KOPT-K1 (cell line): ENCODE measurements at regions not wholly inside any gene's neighbourhood (a gene's known extent, or its start where the extent isn't known, plus 50 kb on each side); places are given as distances from the start of the nearest gene placed in this dataset.
"Not testable (repeated sequence)": the region's sequence is repeated elsewhere in the genome, so short reads cannot be mapped to it uniquely, and the experiment has no call there.

Experiments
- H3K27ac ChIP-seq: fragments of 200-600 bp; sonication (generic); 2 replicates; pipeline ENCODE4 v1.5.1; 2016; ENCODE audit warnings: antibody characterized with exemption, mild to moderate bottlenecking, low read depth, low read length; ENCODE audit not compliant: poor library complexity, severe bottlenecking
- H3K36me3 ChIP-seq: fragments of 200-600 bp; sonication (generic); 2 replicates; pipeline ENCODE4 v1.5.1; 2017; ENCODE audit warnings: antibody characterized with exemption, mild to moderate bottlenecking, low read length, moderate library complexity; ENCODE audit not compliant: insufficient read depth
- H3K9me3 ChIP-seq: fragments of 200-600 bp; sonication (generic); 2 replicates; pipeline ENCODE4 v1.5.1; 2017; ENCODE audit warnings: antibody characterized with exemption, low read length, mild to moderate bottlenecking; ENCODE audit not compliant: insufficient read depth, poor library complexity, severe bottlenecking

DNA sequence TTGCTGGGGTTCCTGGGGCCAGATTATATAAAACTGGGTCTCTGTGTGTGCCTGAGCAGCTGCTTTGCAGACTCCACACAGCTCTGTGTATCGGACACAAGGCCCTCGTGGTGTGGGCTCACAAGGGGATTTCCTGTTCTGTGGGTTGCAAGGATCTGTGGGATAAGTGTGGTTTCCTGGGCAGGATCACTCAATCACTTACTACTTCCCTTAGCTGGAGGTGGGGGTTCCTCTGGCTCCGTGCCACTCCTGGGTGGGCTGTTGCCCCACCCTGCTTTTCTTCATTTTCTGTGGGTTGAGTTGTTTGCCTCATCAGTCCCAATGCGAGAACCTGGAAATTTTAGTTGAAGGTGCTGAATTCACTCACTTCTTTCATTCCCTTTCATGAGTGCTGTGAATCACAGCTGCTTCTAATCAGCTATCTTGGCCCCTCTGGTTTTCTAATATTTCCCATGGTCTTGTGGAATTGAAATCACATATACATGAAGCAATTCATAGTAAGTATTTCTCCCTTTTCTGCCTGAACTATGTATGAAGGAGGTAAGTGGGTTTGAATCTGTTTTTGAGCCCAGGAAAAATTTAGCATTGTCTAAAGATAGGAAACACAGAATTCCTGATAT is 196.3 kb downstream of the DCDC2C start:
- Histone ChIP-seq H3K36me3 (no peaks in the 10 kb centered on the region), H3K9me3 (peaks cover 4% of the 10 kb centered on the region), H3K27ac (no peak overlapping the region)

DNA sequence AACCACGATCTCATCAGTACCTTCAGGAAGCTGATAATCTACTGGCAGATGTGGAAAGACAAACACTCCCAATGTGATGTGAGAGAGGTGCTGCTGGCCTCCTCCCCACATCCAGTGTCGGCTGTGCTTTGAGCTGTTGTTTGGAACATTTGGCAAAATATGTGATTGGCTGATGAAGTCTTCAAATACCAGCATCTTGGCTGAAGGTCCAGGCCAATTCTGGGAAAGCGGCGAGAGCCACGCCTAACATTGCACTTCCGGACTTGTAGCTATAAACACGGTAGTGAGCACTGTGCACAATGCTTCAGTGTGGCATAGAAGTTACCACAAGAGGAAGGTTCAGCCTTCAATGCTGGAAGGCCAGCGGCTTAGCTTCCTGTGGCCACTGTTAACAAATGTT is 198.8 kb downstream of the DCDC2C start:
- peaks cover 4% of the 10 kb centered on the region for H3K9me3 ChIP-seq
- H3K36me3 ChIP-seq: no peaks in the 10 kb centered on the region
- H3K27ac ChIP-seq: no peak overlapping the region

DNA sequence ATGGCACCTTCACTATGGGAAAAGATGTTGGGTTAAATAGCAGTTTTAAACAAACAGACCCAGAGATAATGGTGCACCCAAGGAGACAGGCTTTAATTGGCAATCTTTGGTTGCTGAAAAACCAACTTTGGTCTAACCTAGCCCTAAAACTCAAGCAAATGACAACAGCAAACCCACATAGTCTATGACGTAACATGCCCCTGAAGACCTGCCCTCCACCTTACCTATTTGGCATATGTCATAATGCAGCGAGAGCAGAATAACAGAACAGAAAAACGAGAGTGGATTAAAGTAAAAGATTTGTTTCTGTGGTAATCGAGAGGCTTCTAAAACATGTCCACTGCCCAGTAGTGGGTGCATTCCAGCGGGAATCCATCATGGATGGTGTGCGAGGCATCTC is 200.7 kb downstream of the DCDC2C start:
- no peaks in the 10 kb centered on the region for H3K36me3 ChIP-seq
- peaks cover 15% of the 10 kb centered on the region for H3K9me3 ChIP-seq
- H3K27ac ChIP-seq: no peak overlapping the region

DNA sequence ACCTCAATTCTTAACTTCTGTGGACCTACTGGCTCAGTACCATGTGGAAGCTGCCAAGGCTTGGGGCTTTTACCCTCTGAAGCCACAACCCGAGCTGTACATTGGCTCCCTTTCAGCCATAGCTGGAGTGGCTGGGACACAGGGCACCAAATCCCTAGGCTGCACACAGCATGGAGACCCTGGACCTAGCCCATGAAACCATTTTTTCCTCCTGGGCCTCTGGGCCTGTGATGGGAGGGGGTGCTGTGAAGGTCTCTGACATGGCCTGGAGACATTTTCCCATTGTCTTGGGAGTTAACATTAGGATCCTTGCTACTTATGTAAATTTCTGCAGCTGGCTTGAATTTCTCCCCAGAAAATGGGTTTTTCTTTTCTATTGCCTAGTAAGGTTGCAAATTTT is 205.1 kb downstream of the DCDC2C start:
- not testable (repeated sequence) for H3K27ac ChIP-seq, H3K36me3 ChIP-seq
- peaks cover 26% of the 10 kb centered on the region for H3K9me3 ChIP-seq

DNA sequence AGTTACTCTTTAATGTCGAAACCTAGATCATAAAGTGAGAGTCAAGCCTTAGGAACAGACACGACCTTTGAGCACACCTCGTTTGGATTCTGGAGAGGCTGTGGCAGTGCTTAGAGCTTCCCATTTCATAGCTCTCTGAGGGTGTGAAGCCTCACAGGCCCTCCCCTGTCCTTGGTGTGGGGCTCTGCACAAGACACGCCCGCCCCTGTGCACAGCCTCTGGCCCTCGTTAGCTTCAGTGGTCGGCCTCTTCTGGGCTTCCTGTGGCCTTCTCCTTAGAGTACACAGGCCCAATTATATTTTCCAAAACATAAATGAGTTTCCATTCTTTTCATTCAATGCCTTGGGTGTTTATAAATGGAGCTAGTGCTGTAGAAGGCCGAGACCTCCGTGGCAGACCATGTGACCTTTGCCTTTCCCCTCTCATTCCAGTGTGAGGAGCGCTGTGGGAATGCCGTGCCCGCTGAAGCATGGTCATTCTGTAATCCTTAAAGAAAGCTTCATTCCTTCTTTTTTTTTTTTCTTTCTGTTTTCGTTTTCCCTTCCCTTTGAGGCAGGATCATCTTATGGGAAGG is 208.6 kb downstream of the DCDC2C start:
- H3K27ac ChIP-seq: no peak overlapping the region
- H3K9me3 ChIP-seq: peaks cover 26% of the 10 kb centered on the region
- no peaks in the 10 kb centered on the region for H3K36me3 ChIP-seq

DNA sequence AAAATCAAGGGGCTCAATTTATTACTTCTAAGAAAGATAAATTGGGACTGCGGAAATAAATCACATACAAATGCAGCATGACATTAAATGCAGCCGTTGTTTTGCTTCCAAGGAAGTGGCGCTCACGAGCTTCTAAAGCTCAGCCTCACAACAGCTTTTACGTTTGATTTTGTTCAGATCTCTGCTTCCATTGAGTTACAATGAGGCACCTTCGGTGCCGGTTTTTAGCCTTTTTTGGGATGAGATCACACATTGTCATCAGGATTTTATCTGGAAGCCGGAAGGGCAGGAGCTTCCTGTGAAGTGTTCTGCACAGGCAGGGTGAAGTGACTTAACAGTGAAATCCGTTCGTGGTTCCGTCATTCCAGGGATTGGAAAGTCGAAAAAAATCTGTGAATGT is 209.8 kb downstream of the DCDC2C start:
- no peaks in the 10 kb centered on the region for H3K36me3 ChIP-seq
- H3K27ac ChIP-seq: no peak overlapping the region
- H3K9me3 ChIP-seq: peaks cover 20% of the 10 kb centered on the region

DNA sequence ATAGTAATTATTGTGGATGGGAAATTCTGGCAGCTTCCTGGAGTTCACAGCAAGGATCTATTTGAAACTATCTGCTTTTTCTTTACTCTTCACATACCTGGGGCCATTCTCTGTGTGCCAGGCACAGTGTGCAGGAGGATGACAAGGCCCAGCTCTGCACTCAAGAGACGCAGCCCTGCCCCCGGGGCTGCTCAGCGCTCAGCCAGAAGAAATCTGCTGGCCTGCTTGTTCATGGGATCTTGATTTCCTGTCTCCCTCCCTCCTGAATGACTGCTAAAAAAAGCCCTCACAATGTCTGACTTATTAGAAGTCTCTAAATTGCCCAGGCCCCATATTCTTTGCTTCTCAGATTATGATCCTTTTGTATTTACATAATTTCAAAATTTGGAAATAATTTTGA is 210.9 kb downstream of the DCDC2C start:
- Histone ChIP-seq H3K36me3 (no peaks in the 10 kb centered on the region), H3K9me3 (peaks cover 9% of the 10 kb centered on the region), H3K27ac (no peak overlapping the region)

DNA sequence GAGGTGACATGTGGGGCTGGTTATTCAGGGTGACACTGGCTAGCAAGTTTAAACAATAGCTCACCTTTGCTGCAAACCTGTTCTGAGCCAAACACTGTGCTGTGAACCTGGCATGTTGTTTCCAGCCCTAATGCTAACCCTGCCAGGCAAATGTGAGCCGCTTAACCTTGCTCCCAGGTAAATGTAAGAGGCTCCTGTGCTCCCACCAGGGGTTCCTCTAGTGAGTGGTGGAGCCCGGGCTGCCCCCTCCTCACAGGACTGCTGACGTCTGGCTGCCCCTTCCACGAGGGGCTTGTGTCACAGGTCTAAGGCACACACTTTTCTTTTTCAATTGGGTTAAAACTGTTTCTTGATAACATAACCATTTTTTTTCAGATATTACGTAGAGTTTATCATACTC is 223.7 kb downstream of the DCDC2C start:
- no peak overlapping the region for H3K27ac ChIP-seq
- H3K36me3 ChIP-seq: no peaks in the 10 kb centered on the region
- H3K9me3 ChIP-seq: no peaks in the 10 kb centered on the region

DNA sequence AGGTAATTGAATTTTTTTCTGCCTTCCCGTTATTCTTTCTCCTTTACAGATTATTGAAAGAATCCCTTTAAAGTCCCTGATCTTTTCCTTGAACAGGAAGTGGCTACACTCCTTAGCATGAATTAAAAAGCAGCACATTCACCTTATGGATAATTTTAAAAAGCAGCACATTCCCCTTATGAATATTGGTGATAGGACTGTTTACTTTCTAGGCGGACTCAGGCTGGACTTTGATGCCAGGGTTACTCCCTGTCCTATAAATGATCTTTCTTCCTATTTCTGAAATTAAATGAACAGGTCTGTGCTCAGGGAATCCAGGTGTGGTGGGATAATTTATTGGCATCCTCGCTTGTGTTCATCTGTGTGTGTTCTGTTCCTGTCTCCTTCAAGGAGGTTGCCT is 226.0 kb downstream of the DCDC2C start:
- Histone ChIP-seq H3K9me3 (no peaks in the 10 kb centered on the region), H3K36me3 (no peaks in the 10 kb centered on the region), H3K27ac (no peak overlapping the region)

DNA sequence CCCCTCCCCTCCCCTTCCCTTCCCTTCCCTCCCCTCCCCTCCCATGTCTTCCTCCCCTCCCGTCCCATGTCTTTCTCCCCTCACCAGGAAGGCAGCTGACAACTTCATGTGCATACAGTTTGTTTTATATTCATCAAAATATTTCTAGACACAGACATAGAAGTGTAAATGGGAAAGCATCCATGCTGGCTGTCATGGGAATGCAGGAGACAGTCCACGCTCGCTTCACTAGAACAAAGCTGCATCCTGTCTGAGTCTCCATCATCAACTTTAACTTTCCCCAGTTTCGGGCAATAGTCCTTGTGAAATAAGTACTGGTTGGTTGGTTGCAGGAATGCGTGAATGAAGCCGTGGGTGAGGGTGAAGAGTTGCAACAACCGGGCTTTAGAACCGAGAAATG is 226.9 kb downstream of the DCDC2C start:
- H3K27ac ChIP-seq: no peak overlapping the region
- H3K36me3 ChIP-seq: no peaks in the 10 kb centered on the region
- no peaks in the 10 kb centered on the region for H3K9me3 ChIP-seq

DNA sequence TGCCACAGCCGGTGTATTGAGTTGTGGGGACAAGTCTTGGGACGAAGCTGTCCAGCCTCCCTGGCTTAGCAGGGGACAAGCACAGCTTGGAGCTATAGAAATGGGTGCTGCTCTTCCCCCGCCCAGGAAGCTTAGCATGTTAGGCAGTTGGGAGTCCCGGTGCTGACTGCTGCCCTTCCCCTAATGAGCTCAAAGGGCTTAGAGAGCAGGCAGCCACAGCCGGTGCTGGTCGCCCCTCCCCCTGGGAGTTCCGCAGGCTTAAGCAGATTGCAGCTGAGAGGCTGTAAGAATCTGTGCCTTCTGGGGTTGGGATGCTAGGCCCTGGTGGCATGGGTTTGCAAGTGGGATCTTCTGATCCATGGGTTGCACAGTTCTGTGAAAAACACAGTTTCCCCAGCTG is 237.3 kb downstream of the DCDC2C start:
- Histone ChIP-seq H3K36me3 (no peaks in the 10 kb centered on the region), H3K9me3 (no peaks in the 10 kb centered on the region), H3K27ac (no peak overlapping the region)

DNA sequence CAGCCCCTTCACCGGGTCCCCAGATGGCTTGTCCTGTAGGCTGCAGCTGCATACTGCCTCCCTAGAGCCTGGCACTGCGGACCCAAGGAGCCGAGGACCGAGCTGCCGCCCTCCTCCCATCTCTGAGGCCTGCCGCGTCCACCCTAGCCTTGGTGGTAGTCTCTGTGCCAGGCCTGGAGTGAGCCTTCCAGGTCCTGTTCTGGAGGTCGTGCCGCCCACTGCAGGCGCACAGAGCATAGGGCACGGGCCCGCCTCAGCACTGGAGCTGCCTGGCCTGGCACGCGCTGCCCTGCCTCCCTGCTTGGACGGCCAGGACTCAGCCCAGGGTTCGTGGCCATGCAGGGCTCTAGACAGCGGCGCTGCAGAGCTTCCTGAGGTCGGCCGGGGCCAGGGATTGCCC is 239.5 kb downstream of the DCDC2C start:
- Histone ChIP-seq H3K27ac (no peak overlapping the region), H3K36me3 (no peaks in the 10 kb centered on the region), H3K9me3 (no peaks in the 10 kb centered on the region)

DNA sequence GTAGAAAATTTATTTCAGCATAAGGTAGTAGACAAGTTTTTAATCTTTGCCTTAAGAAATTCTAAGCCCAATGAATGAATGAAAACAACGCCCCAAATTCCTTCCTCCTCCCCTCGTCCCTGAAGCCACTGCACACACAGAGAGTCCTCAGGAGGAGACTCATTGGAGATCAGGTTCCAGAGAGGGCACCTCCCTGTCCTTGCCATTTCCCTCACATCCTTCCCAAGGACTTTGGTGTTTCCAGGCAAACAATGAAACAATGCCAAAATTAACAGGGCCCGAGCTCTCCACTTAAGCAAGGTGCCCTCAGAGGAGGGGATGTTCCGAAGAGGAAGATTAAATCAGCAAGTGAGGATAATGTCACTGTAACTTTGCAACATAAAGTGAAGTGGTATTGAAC is 240.7 kb downstream of the DCDC2C start:
- Histone ChIP-seq H3K36me3 (no peaks in the 10 kb centered on the region), H3K9me3 (no peaks in the 10 kb centered on the region), H3K27ac (no peak overlapping the region)

DNA sequence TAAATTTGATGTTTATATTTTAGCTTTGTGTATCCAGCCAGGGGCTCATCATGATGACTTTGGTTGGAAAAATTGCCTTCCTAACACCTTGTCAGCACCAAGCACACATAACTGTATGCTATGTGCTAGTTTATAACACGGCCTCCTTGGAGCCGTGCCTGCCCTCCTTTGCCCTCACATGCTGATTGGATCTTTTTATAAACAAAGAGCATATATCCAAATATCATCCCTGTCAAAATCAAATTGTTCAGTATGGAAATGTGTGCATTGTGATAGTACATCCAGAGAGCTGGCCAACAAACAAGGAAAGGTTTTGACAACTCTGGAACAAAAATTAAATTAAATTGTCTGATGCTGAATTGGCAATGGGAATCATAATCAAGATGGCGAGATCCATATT is 241.5 kb downstream of the DCDC2C start:
- no peak overlapping the region for H3K27ac ChIP-seq
- no peaks in the 10 kb centered on the region for H3K9me3 ChIP-seq
- no peaks in the 10 kb centered on the region for H3K36me3 ChIP-seq

DNA sequence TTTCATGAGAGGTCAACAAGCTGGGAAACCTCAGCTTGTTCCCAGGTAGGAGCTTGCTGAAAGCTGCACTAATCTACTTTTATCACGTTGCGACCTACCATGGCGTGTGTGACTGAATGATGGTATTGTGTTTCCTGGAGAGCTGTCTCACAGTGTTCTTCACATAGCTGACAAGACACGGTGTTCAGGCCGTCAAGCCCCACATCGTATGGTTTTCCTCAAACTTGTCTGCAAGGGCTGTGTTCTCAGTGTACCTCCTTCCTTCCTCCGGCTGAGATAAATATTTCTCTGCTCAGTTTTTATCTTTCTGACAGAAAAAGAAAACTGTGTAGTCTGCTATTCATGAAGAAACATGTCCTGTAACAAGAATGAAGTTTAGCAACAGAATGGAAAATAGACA is 244.8 kb downstream of the DCDC2C start:
- peaks cover 9% of the 10 kb centered on the region for H3K9me3 ChIP-seq
- H3K36me3 ChIP-seq: no peaks in the 10 kb centered on the region
- H3K27ac ChIP-seq: no peak overlapping the region

DNA sequence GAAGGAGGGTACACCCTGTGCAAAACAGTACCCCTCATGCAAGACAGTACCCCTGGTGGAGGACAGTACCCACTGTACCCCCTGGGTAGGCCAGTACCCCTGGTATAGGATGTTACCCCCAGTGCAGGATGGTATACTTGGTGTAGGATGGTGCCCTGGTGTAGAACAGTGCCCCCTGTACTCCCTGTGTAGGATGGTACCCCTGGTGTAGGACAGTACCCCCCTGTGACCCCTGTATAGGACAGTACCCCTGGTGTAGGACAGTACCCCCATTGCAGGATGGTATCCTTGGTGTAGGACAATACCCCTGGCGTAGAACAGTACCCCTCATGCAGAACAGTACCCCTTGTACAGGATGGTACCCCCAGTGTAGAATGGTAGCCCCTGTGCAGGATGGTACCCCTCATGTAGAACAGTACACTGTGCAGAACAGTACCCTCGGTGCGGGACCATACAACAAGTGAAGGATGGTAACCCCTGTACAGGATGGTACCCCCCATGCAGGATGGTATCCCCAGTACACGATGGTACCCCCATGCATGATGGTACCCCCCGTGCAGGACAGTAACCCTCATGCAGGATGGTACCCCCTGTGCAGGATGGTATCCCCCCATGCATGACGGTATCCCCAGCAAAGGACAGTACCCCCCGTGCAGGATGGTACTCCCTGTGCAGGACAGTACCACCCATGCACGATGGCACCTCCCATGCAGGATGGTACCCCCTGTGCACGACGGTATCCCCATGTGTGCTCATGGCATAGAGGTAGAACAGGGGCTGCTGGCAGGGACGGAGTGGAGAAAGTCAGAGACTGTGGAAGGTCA is 248.0 kb downstream of the DCDC2C start:
- Histone ChIP-seq H3K36me3 (no peaks in the 10 kb centered on the region), H3K27ac (no peak overlapping the region), H3K9me3 (peaks cover 9% of the 10 kb centered on the region)
